ENCODE measurements at regions not wholly inside any gene's neighbourhood (a gene's known extent, or its start where the extent isn't known, plus 50 kb on each side); places are given as distances from the start of the nearest gene placed in this dataset.

DNA sequence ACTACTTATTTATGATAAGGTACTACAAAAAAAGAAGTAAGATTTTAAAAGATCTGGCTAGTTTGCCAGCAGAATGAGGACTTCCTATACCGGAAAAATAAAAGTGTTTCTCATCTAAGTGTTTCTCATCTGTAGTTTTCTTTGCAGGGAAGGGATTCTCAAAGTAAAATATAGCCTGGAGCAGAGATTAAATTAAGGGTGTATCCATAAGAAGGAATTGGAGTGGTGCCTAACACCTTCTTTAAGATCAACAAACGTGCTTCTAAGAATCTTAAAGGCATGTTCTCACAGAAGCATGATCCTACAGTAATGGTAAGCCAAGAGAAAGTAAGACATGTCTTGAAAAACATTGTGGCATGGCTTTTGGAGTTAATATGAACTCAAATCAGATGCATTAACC lies 528.2 kb downstream of the GBA3 start:
- no peaks in the 10 kb centered on the region for H3K27me3 ChIP-seq (replicated peaks in 1 of 4; ENCODE audit: control extremely low read depth in 1 of 4, control insufficient read depth in 3 of 4, insufficient read depth in 4 of 4, low read length in 3 of 4)
- no peak overlapping the region for H3K27ac Mint-ChIP-seq
- DNase-seq = no peak

GRCh38 chr4:23219779-23220408 lies 527.2 kb downstream of the GBA3 start:
- Mint-ChIP-seq H3K9me3 (ENCODE audit: insufficient read depth) (no peaks in the 10 kb centered on the region), H3K4me1 (no peaks in the 10 kb centered on the region), H3K4me3 (no peak overlapping the region), H3K27ac (no peak overlapping the region), H3K27me3 (no peaks in the 10 kb centered on the region)
- no peak overlapping the region for H3K27ac ChIP-seq (ENCODE audit: low read length in 2 of 2)
- intact Hi-C loops (cut with micrococcal nuclease) = no loop called here
- no peaks in the 10 kb centered on the region for H4K20me1 ChIP-seq (ENCODE audit: control insufficient read depth, insufficient read depth, low read length, poor library complexity, severe bottlenecking)
- no peak for ATAC-seq (ENCODE audit: low read depth)
- H3K4me1 ChIP-seq (ENCODE audit: control insufficient read depth in 2 of 2, insufficient read depth in 2 of 2, low read length in 2 of 2) = no peaks in the 10 kb centered on the region
- H2AFZ ChIP-seq (ENCODE audit: insufficient read depth, low read depth, low read length, poor library complexity, severe bottlenecking) = no peak overlapping the region
- ChIA-PET POLR2A (no interaction called here), CTCF (no interaction called here)
- H3K36me3 ChIP-seq (replicated peaks in 1 of 2; ENCODE audit: control extremely low read depth in 1 of 2, control insufficient read depth in 1 of 2, extremely low read depth in 1 of 2, insufficient read depth in 2 of 2, low read length in 1 of 2) = no peaks in the 10 kb centered on the region
- TF ChIP-seq CTCF (IDR thresholded peaks at IDR 0.05) (no peak), EZH2 (IDR thresholded peaks at IDR 0.05; ENCODE audit: borderline replicate concordance, insufficient read depth, low read depth, low read length, poor library complexity, severe bottlenecking) (no peak)
- no peaks in the 10 kb centered on the region for H3K9me3 ChIP-seq (ENCODE audit: control extremely low read depth in 1 of 3, control insufficient read depth in 2 of 3, insufficient read depth in 1 of 3, low read length in 2 of 3)
- DNase-seq = no peak
- H3K79me2 ChIP-seq (ENCODE audit: control insufficient read depth, insufficient read depth, low read length) = no peaks in the 10 kb centered on the region
- H3K4me2 ChIP-seq (replicated peaks; ENCODE audit: low read depth, low read length, poor library complexity, severe bottlenecking) = no peak overlapping the region
- no peaks in the 10 kb centered on the region for H3K27me3 ChIP-seq (replicated peaks in 1 of 4; ENCODE audit: control extremely low read depth in 1 of 4, control insufficient read depth in 3 of 4, insufficient read depth in 4 of 4, low read length in 3 of 4)
- no peak overlapping the region for H3K4me3 ChIP-seq (ENCODE audit: control extremely low read depth in 1 of 5, extremely low read depth in 1 of 5, insufficient read depth in 1 of 5, low read depth in 2 of 5, low read length in 4 of 5)
- H3K9ac ChIP-seq (ENCODE audit: low read length) = no peak overlapping the region
- 86% methylated on average over 1 of the region's 3 CpGs for WGBS (ENCODE audit: insufficient coverage)

More for the DNA sequence above, 528.2 kb downstream of the GBA3 start:
- 83% methylated on average over 1 of the region's 2 CpGs for WGBS (ENCODE audit: insufficient coverage)
- POLR2A ChIA-PET = no interaction called here
- Mint-ChIP-seq H3K27me3 (no peaks in the 10 kb centered on the region), H3K4me3 (no peak overlapping the region), H3K9me3 (ENCODE audit: insufficient read depth) (no peaks in the 10 kb centered on the region), H3K4me1 (no peaks in the 10 kb centered on the region)
- Histone ChIP-seq H3K27ac (ENCODE audit: low read length in 2 of 2) (no peak overlapping the region), H3K36me3 (replicated peaks in 1 of 2; ENCODE audit: control extremely low read depth in 1 of 2, control insufficient read depth in 1 of 2, extremely low read depth in 1 of 2, insufficient read depth in 2 of 2, low read length in 1 of 2) (no peaks in the 10 kb centered on the region), H3K4me1 (ENCODE audit: control insufficient read depth in 2 of 2, insufficient read depth in 2 of 2, low read length in 2 of 2) (no peaks in the 10 kb centered on the region), H3K9ac (ENCODE audit: low read length) (no peak overlapping the region), H3K9me3 (ENCODE audit: control extremely low read depth in 1 of 3, control insufficient read depth in 2 of 3, insufficient read depth in 1 of 3, low read length in 2 of 3) (no peaks in the 10 kb centered on the region), H2AFZ (ENCODE audit: insufficient read depth, low read depth, low read length, poor library complexity, severe bottlenecking) (no peak overlapping the region), H3K4me3 (ENCODE audit: control extremely low read depth in 1 of 5, extremely low read depth in 1 of 5, insufficient read depth in 1 of 5, low read depth in 2 of 5, low read length in 4 of 5) (no peak overlapping the region), H3K4me2 (replicated peaks; ENCODE audit: low read depth, low read length, poor library complexity, severe bottlenecking) (no peak overlapping the region), H3K79me2 (ENCODE audit: control insufficient read depth, insufficient read depth, low read length) (no peaks in the 10 kb centered on the region), H4K20me1 (ENCODE audit: control insufficient read depth, insufficient read depth, low read length, poor library complexity, severe bottlenecking) (no peaks in the 10 kb centered on the region)
- intact Hi-C loops (cut with micrococcal nuclease) = no loop called here
- CTCF ChIA-PET = no interaction called here
- TF ChIP-seq CTCF (IDR thresholded peaks at IDR 0.05) = no peak
- TF ChIP-seq EZH2 (IDR thresholded peaks at IDR 0.05; ENCODE audit: borderline replicate concordance, insufficient read depth, low read depth, low read length, poor library complexity, severe bottlenecking) = no peak
- ATAC-seq (ENCODE audit: low read depth) = no peak
